ENCODE measurements at regions not wholly inside any gene's neighbourhood (a gene's known extent, or its start where the extent isn't known, plus 50 kb on each side); places are given as distances from the start of the nearest gene placed in this dataset.

DNA sequence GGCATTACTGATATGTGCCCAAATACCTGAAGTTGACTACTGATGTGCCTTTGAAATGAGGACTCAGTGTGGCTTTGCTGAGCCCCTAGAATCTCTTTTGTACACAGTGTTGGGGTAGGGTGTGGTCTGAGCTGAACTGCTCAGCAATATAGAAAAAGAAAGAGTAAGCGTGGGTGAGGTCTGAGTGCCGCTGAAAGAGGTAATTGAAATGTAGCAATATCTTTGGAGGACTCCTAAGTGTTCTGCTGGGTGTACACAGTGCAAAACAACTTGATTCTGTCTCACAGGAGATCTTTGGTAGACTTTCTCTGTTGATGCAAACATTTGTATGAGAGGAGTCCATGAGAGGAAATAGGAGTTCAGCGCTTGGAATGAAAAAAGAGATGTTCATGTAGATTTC is 73.7 kb upstream of the PTPN5 start:
- TF ChIP-seq POLR2A (IDR thresholded peaks at IDR 0.05; ENCODE audit: extremely low read depth, insufficient read length) = no peak
- TF ChIP-seq CTCF (IDR thresholded peaks at IDR 0.05; ENCODE audit: low read depth, low read length) = no peak
